ENCODE measurements at regions not wholly inside any gene's neighbourhood (a gene's known extent, or its start where the extent isn't known, plus 50 kb on each side); places are given as distances from the start of the nearest gene placed in this dataset.

DNA sequence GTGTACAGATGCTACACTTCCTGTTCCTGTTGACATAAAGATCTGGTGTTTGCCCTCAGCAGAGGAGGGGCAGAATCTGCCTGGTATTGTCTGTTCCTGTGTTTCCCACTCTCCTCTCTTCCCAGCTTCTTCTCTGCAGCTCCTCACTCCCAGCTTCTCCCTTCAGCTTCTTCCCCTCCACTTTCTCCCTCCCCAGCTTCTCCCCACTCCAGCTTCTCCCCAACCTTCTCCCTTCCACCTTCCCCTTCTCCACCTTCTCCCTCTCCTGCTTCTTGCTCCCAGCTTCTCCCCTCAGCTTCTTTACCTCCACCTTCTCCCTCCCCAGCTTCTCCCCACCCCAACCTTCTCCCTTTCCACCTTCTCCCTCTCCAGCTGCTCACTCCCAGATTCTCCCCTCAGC, 148.9 kb upstream of the IRX2 start:
- Histone ChIP-seq H3K4me3 (no peak overlapping the region), H3K27ac (ENCODE audit: low read depth) (no peak overlapping the region), H3K36me3 (ENCODE audit: insufficient read depth) (no peaks in the 10 kb centered on the region), H3K79me2 (replicated peaks; ENCODE audit: insufficient read depth) (no peaks in the 10 kb centered on the region), H3F3A (replicated peaks; ENCODE audit: low read depth) (no peaks in the 10 kb centered on the region), H4K20me1 (replicated peaks; ENCODE audit: insufficient read depth) (no peaks in the 10 kb centered on the region), H3K4me2 (no peak overlapping the region), H2AFZ (no peak overlapping the region), H3K27me3 (ENCODE audit: insufficient read depth) (no peaks in the 10 kb centered on the region), H3K9me2 (ENCODE audit: insufficient read depth) (no peaks in the 10 kb centered on the region), H3K4me1 (ENCODE audit: insufficient read depth) (no peaks in the 10 kb centered on the region)
- ATAC-seq (no peak), DNase-seq (ENCODE audit: low spot score) (no peak)
- Mint-ChIP-seq H3K4me3 (no peak overlapping the region), H3K27ac (no peak overlapping the region), H3K36me3 (ENCODE audit: low read depth) (no peaks in the 10 kb centered on the region), H3K4me1 (no peaks in the 10 kb centered on the region), H3K27me3 (ENCODE audit: insufficient read depth, low read depth, poor library complexity) (peaks cover 3% of the 10 kb centered on the region), H3K9me3 (no peaks in the 10 kb centered on the region; the same call in 2 of the 3 replicates)
- no peak for TF ChIP-seq NANOG (IDR thresholded peaks at IDR 0.05; ENCODE audit: borderline replicate concordance)
- no peak for TF ChIP-seq STAT1 (IDR thresholded peaks at IDR 0.05; ENCODE audit: unreplicated experiment)
- TF ChIP-seq JUNB (IDR thresholded peaks at IDR 0.05; ENCODE audit: unreplicated experiment): no peak

DNA sequence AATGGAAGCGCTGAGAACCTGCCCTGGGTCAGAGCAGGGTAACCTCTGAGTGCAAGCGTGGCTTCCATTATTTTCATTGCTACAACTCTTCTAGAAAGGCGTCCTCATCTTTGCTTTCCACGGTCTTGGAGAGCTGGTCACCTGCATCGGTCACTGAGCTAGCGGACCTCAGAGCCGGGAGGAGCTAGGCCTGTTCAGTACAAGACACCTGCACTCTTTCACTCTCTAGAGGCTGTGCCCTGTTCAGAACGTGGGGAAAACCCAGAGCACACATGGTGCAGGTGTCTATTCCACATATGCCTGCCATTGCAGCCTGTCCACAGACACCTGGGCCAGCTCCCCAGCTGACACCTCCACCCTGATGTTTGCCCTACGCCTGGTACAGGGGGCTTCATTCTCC, 147.8 kb upstream of the IRX2 start:
- no peaks in the 10 kb centered on the region for H4K20me1 ChIP-seq (replicated peaks; ENCODE audit: insufficient read depth)
- DNase-seq (ENCODE audit: low spot score) (no peak), ATAC-seq (no peak)
- no peaks in the 10 kb centered on the region for H3K27me3 ChIP-seq (ENCODE audit: insufficient read depth)
- peaks cover 8% of the 10 kb centered on the region for H3K27me3 Mint-ChIP-seq (ENCODE audit: insufficient read depth, low read depth, poor library complexity)
- no peak overlapping the region for H3K27ac Mint-ChIP-seq
- H3K27ac ChIP-seq (ENCODE audit: low read depth): no peak overlapping the region
- H3K36me3 Mint-ChIP-seq (ENCODE audit: low read depth): no peaks in the 10 kb centered on the region
- H3K4me1 ChIP-seq (ENCODE audit: insufficient read depth): no peaks in the 10 kb centered on the region
- no peaks in the 10 kb centered on the region for H3F3A ChIP-seq (replicated peaks; ENCODE audit: low read depth)
- no peaks in the 10 kb centered on the region for H3K36me3 ChIP-seq (ENCODE audit: insufficient read depth)
- H3K4me3 Mint-ChIP-seq: no peak overlapping the region
- no peak overlapping the region for H2AFZ ChIP-seq
- TF ChIP-seq, protein P1, sequence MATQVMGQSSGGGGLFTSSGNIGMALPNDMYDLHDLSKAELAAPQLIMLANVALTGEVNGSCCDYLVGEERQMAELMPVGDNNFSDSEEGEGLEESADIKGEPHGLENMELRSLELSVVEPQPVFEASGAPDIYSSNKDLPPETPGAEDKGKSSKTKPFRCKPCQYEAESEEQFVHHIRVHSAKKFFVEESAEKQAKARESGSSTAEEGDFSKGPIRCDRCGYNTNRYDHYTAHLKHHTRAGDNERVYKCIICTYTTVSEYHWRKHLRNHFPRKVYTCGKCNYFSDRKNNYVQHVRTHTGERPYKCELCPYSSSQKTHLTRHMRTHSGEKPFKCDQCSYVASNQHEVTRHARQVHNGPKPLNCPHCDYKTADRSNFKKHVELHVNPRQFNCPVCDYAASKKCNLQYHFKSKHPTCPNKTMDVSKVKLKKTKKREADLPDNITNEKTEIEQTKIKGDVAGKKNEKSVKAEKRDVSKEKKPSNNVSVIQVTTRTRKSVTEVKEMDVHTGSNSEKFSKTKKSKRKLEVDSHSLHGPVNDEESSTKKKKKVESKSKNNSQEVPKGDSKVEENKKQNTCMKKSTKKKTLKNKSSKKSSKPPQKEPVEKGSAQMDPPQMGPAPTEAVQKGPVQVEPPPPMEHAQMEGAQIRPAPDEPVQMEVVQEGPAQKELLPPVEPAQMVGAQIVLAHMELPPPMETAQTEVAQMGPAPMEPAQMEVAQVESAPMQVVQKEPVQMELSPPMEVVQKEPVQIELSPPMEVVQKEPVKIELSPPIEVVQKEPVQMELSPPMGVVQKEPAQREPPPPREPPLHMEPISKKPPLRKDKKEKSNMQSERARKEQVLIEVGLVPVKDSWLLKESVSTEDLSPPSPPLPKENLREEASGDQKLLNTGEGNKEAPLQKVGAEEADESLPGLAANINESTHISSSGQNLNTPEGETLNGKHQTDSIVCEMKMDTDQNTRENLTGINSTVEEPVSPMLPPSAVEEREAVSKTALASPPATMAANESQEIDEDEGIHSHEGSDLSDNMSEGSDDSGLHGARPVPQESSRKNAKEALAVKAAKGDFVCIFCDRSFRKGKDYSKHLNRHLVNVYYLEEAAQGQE (IDR thresholded peaks at IDR 0.05; ENCODE audit: unreplicated experiment): no peak
- H3K9me2 ChIP-seq (ENCODE audit: insufficient read depth): no peaks in the 10 kb centered on the region
- no peaks in the 10 kb centered on the region for H3K79me2 ChIP-seq (replicated peaks; ENCODE audit: insufficient read depth)
- H3K4me1 Mint-ChIP-seq: no peaks in the 10 kb centered on the region; the same call in 2 of the 3 replicates
- no peaks in the 10 kb centered on the region; the same call in 2 of the 3 replicates for H3K9me3 Mint-ChIP-seq
- no peak overlapping the region for H3K4me2 ChIP-seq
- H3K4me3 ChIP-seq: no peak overlapping the region

DNA sequence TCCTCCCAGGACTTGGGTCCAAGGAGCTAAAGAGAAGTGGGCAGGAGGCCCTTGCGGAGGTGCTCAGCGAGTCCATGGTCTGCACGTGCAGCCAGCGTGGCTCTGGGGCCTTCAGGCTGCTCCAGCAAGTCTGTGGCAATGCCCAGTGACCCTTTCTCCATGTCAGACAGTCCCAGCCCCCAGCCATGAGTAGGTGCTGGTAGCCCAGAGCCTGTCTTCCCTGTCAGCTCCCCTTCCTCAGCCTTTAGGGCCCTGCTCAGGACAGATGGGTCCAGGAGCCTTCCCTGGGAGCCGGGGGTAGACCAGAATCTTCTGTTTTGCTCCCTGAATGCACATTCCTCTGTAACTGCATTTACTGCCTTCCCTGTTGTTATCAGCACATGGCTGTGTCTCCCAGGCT, 147.2 kb upstream of the IRX2 start:
- Mint-ChIP-seq H3K4me3 (no peak overlapping the region), H3K27me3 (ENCODE audit: insufficient read depth, low read depth, poor library complexity) (peaks cover 9% of the 10 kb centered on the region), H3K9me3 (no peaks in the 10 kb centered on the region; the same call in 2 of the 3 replicates), H3K36me3 (ENCODE audit: low read depth) (no peaks in the 10 kb centered on the region), H3K27ac (no peak overlapping the region), H3K4me1 (no peaks in the 10 kb centered on the region; the same call in 2 of the 3 replicates)
- Histone ChIP-seq H3K4me1 (ENCODE audit: insufficient read depth) (no peaks in the 10 kb centered on the region), H3K27me3 (ENCODE audit: insufficient read depth) (no peaks in the 10 kb centered on the region), H4K20me1 (replicated peaks; ENCODE audit: insufficient read depth) (no peaks in the 10 kb centered on the region), H3K27ac (ENCODE audit: low read depth) (no peak overlapping the region), H3K4me3 (no peak overlapping the region), H3K36me3 (ENCODE audit: insufficient read depth) (no peaks in the 10 kb centered on the region), H3K4me2 (no peak overlapping the region), H3K79me2 (replicated peaks; ENCODE audit: insufficient read depth) (no peaks in the 10 kb centered on the region), H3K9me2 (ENCODE audit: insufficient read depth) (no peaks in the 10 kb centered on the region), H3F3A (replicated peaks; ENCODE audit: low read depth) (no peaks in the 10 kb centered on the region), H2AFZ (no peak overlapping the region)
- DNase-seq (ENCODE audit: low spot score) (no peak), ATAC-seq (no peak)
- TF ChIP-seq, protein P1 (IDR thresholded peaks at IDR 0.05; ENCODE audit: unreplicated experiment): no peak
- TF ChIP-seq ZNF114 (CRISPR knock-in tag; IDR thresholded peaks at IDR 0.05) (no peak), ZNF331 (CRISPR knock-in tag; IDR thresholded peaks at IDR 0.05; ENCODE audit: low read depth) (no peak), EZH2phosphoT487 (IDR thresholded peaks at IDR 0.05; ENCODE audit: unreplicated experiment) (no peak), CREB1 (CRISPR knock-in tag; IDR thresholded peaks at IDR 0.05; ENCODE audit: low read depth) (no peak), JUNB (IDR thresholded peaks at IDR 0.05; ENCODE audit: unreplicated experiment) (no peak), STAT1 (IDR thresholded peaks at IDR 0.05; ENCODE audit: unreplicated experiment) (no peak), NANOG (IDR thresholded peaks at IDR 0.05; ENCODE audit: borderline replicate concordance) (no peak)
- TF ChIP-seq, protein P2, sequence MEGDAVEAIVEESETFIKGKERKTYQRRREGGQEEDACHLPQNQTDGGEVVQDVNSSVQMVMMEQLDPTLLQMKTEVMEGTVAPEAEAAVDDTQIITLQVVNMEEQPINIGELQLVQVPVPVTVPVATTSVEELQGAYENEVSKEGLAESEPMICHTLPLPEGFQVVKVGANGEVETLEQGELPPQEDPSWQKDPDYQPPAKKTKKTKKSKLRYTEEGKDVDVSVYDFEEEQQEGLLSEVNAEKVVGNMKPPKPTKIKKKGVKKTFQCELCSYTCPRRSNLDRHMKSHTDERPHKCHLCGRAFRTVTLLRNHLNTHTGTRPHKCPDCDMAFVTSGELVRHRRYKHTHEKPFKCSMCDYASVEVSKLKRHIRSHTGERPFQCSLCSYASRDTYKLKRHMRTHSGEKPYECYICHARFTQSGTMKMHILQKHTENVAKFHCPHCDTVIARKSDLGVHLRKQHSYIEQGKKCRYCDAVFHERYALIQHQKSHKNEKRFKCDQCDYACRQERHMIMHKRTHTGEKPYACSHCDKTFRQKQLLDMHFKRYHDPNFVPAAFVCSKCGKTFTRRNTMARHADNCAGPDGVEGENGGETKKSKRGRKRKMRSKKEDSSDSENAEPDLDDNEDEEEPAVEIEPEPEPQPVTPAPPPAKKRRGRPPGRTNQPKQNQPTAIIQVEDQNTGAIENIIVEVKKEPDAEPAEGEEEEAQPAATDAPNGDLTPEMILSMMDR (conservative IDR thresholded peaks at IDR 0.05; ENCODE audit: low read depth in 2 of 2): no peak
- TF ChIP-seq, protein P3, sequence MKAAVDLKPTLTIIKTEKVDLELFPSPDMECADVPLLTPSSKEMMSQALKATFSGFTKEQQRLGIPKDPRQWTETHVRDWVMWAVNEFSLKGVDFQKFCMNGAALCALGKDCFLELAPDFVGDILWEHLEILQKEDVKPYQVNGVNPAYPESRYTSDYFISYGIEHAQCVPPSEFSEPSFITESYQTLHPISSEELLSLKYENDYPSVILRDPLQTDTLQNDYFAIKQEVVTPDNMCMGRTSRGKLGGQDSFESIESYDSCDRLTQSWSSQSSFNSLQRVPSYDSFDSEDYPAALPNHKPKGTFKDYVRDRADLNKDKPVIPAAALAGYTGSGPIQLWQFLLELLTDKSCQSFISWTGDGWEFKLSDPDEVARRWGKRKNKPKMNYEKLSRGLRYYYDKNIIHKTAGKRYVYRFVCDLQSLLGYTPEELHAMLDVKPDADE (IDR thresholded peaks at IDR 0.05): no peak
